Keratinocyte (primary cell): ENCODE measurements at regions not wholly inside any gene's neighbourhood (a gene's known extent, or its start where the extent isn't known, plus 50 kb on each side); places are given as distances from the start of the nearest gene placed in this dataset.

Experiments used
- DNase-seq: peaks from one replicate; pipeline ENCODE4 v3.0.0-alpha.2; 2011; ENCODE audit warnings: low read depth, missing footprints, low spot score
- FAIRE-seq: peaks from 2 replicates; lab custom pipeline; 2011; peaks lifted over from hg19 to GRCh38; lab: Jason Lieb, UNC
- H2AFZ ChIP-seq: 2 replicates; pipeline ENCODE4 v1.6.0; 2012; ENCODE audit warnings: low read length, control low read depth, inconsistent platforms; ENCODE audit not compliant: control insufficient read depth
- H3K27ac ChIP-seq: 2 replicates; pipeline ENCODE4 v1.5.1; 2011; ENCODE audit warnings: low read length; ENCODE audit not compliant: control insufficient read depth, insufficient read depth
- H3K27me3 ChIP-seq: 3 replicates; pipeline ENCODE4 v1.6.0; 2011; ENCODE audit warnings: low read length; ENCODE audit not compliant: control insufficient read depth, insufficient read depth; ENCODE audit errors: extremely low read depth
- H3K36me3 ChIP-seq, 2 experiments: 2 replicates in 1 of 2; 3 replicates in 1 of 2; pipeline ENCODE4 v1.5.1; 2011; ENCODE audit warnings: low read length in 2 of 2, mild to moderate bottlenecking in 1 of 2; ENCODE audit not compliant: control insufficient read depth in 2 of 2, insufficient read depth in 2 of 2; ENCODE audit errors: extremely low read depth in 1 of 2
- H3K4me1 ChIP-seq: 3 replicates; pipeline ENCODE4 v1.5.1; 2011; ENCODE audit warnings: low read length; ENCODE audit not compliant: control insufficient read depth, insufficient read depth; ENCODE audit errors: extremely low read depth
- H3K4me2 ChIP-seq: 3 replicates; pipeline ENCODE4 v1.6.0; 2011; ENCODE audit warnings: low read depth, low read length; ENCODE audit not compliant: control insufficient read depth, insufficient read depth; ENCODE audit errors: extremely low read depth
- H3K4me3 ChIP-seq, 3 experiments: fragments of 200-600 bp in 1 of 3; sonication (generic) in 1 of 3; 2 replicates in 2 of 3; 3 replicates in 1 of 3; pipeline ENCODE4 v1.5.1; 2011 to 2016; ENCODE audit warnings: low read length in 3 of 3, mild to moderate bottlenecking in 3 of 3, control low read depth in 2 of 3, inconsistent platforms in 1 of 3, low read depth in 1 of 3, mixed read lengths in 1 of 3, mixed run types in 1 of 3, moderate library complexity in 1 of 3; ENCODE audit not compliant: control insufficient read depth in 2 of 3, insufficient read depth in 2 of 3; ENCODE audit errors: extremely low read depth in 1 of 3
- H3K79me2 ChIP-seq: 2 replicates; pipeline ENCODE4 v1.6.0; 2012; ENCODE audit warnings: low read length; ENCODE audit not compliant: control insufficient read depth, insufficient read depth
- H3K9ac ChIP-seq: 3 replicates; pipeline ENCODE4 v1.6.0; 2011; ENCODE audit warnings: low read length; ENCODE audit not compliant: control insufficient read depth, insufficient read depth; ENCODE audit errors: extremely low read depth
- H3K9me1 ChIP-seq: 3 replicates; pipeline ENCODE4 v1.6.0; 2011; ENCODE audit warnings: low read length; ENCODE audit not compliant: control insufficient read depth, insufficient read depth; ENCODE audit errors: extremely low read depth
- H3K9me3 ChIP-seq: 2 replicates; pipeline ENCODE4 v1.5.1; 2012; ENCODE audit warnings: low read depth, low read length; ENCODE audit not compliant: control insufficient read depth
- H4K20me1 ChIP-seq: 3 replicates; pipeline ENCODE4 v1.6.0; 2011; ENCODE audit warnings: low read length; ENCODE audit not compliant: control insufficient read depth, insufficient read depth; ENCODE audit errors: extremely low read depth
- EZH2 ChIP-seq: IDR thresholded peaks from one replicate; pipeline ENCODE4 v1.6.1; 2012; ENCODE audit warnings: inconsistent platforms, mild to moderate bottlenecking, low read length, moderate library complexity
- dilution Hi-C: fragments of 300-500 bp; cut with MboI; formaldehyde crosslinking; loops from one replicate; pipeline ENCODE4 v1.7.0; 2020; ENCODE audit warnings: low sequenced_read_pairs; ENCODE audit not compliant: extremely low pct_ligation_motif_present
- TF ChIP-seq, protein P1 (sequence below), 3 experiments: IDR thresholded peaks in 1 of 3; conservative IDR thresholded peaks in 1 of 3; optimal IDR thresholded peaks in 1 of 3; 2 replicates in 2 of 3; 3 replicates in 1 of 3; pipeline versions ENCODE3 to v1.5.1; 2011; ENCODE audit warnings: low read length in 3 of 3, mild to moderate bottlenecking in 3 of 3, moderate library complexity in 2 of 3, control low read depth in 1 of 3, inconsistent platforms in 1 of 3; ENCODE audit not compliant: insufficient read depth in 2 of 3; ENCODE audit errors: extremely low read depth in 1 of 3

DNA sequence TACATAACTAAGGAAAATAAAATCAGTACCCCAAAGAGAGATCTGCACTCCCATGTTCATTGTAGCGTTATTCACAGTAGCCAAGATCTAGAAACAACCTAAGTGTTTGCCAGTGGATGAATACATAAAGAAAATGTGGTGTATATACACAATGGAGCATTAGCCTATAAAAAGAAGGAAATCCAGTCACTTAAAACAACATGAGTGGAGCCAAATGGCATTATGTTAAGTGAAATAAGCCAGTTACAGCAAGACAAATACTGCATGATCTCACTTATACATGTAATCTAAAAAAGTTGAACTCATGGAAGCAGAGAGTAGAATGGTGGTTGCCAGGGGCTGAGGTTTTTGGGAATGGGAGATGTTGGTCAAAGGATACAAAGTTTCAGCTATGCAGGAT, 508.3 kb upstream of the B3GALT2 start:
- Histone ChIP-seq H3K4me2 (no peak overlapping the region), H2AFZ (no peak overlapping the region), H3K4me3 (no peak overlapping the region), H4K20me1 (no peaks in the 10 kb centered on the region), H3K9me3 (no peaks in the 10 kb centered on the region), H3K27me3 (no peaks in the 10 kb centered on the region), H3K4me1 (no peaks in the 10 kb centered on the region), H3K36me3 (no peaks in the 10 kb centered on the region), H3K9me1 (no peaks in the 10 kb centered on the region), H3K79me2 (no peaks in the 10 kb centered on the region), H3K9ac (no peak overlapping the region), H3K27ac (no peak overlapping the region)
- dilution Hi-C loops, result no loop called here
- DNase-seq, result no peak
- FAIRE-seq, result no peak
- no peak for TF ChIP-seq EZH2
- TF ChIP-seq, protein P1, sequence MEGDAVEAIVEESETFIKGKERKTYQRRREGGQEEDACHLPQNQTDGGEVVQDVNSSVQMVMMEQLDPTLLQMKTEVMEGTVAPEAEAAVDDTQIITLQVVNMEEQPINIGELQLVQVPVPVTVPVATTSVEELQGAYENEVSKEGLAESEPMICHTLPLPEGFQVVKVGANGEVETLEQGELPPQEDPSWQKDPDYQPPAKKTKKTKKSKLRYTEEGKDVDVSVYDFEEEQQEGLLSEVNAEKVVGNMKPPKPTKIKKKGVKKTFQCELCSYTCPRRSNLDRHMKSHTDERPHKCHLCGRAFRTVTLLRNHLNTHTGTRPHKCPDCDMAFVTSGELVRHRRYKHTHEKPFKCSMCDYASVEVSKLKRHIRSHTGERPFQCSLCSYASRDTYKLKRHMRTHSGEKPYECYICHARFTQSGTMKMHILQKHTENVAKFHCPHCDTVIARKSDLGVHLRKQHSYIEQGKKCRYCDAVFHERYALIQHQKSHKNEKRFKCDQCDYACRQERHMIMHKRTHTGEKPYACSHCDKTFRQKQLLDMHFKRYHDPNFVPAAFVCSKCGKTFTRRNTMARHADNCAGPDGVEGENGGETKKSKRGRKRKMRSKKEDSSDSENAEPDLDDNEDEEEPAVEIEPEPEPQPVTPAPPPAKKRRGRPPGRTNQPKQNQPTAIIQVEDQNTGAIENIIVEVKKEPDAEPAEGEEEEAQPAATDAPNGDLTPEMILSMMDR (optimal IDR thresholded peaks at IDR 0.05 in 1 of 3, IDR thresholded peaks at IDR 0.05 in 1 of 3, conservative IDR thresholded peaks at IDR 0.05 in 1 of 3; ENCODE audit: extremely low read depth in 1 of 3, insufficient read depth in 2 of 3, low read length in 3 of 3), result no peak

DNA sequence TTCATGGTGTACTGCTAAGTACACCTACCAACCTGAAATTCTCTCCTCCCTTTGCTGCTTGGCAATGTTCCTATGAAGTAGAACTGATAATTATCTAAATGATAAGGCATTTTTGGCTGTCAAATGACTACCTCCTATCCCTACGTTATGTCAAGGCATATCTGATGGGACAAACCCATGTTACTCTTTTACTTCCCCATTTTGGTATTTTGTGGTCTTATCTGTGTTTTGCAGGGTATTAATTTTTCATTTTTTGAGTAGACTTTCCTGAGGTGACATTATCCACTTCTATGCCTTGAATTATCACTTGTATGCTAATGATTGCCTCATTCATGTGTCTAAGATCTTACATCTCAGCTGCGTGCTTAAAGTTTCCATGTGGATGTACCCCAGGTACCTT, 499.6 kb upstream of the B3GALT2 start:
- Histone ChIP-seq H3K4me2 (no peak overlapping the region), H3K9me3 (no peaks in the 10 kb centered on the region), H3K36me3 (no peaks in the 10 kb centered on the region), H3K4me1 (no peaks in the 10 kb centered on the region), H4K20me1 (no peaks in the 10 kb centered on the region), H3K27ac (no peak overlapping the region), H3K9ac (no peak overlapping the region), H3K27me3 (no peaks in the 10 kb centered on the region), H3K79me2 (no peaks in the 10 kb centered on the region), H2AFZ (no peak overlapping the region), H3K4me3 (no peak overlapping the region), H3K9me1 (no peaks in the 10 kb centered on the region)
- TF ChIP-seq EZH2, result no peak
- TF ChIP-seq, protein P1 (optimal IDR thresholded peaks at IDR 0.05 in 1 of 3, IDR thresholded peaks at IDR 0.05 in 1 of 3, conservative IDR thresholded peaks at IDR 0.05 in 1 of 3; ENCODE audit: extremely low read depth in 1 of 3, insufficient read depth in 2 of 3, low read length in 3 of 3), result no peak
- FAIRE-seq (no peak), DNase-seq (no peak)
- dilution Hi-C loops, result no loop called here
